ENCODE measurements at regions not wholly inside any gene's neighbourhood (a gene's known extent, or its start where the extent isn't known, plus 50 kb on each side); places are given as distances from the start of the nearest gene placed in this dataset.

GRCh38 chr5:73339051-73339575, 109.5 kb downstream of the FOXD1 start:
- TF ChIP-seq CTCF (IDR thresholded peaks at IDR 0.05) (no peak), POLR2A (IDR thresholded peaks at IDR 0.05) (no peak)

Data from stomach (tissue), 4 donors.